Esophagus squamous epithelium (tissue), 5 donors: ENCODE measurements at regions not wholly inside any gene's neighbourhood (a gene's known extent, or its start where the extent isn't known, plus 50 kb on each side); places are given as distances from the start of the nearest gene placed in this dataset.

Experiments
- DNase-seq: peaks from one replicate; lab custom pipeline; 2025; lab: John Stamatoyannopoulos, UW
- H3K27ac ChIP-seq, 4 donors: fragments of 200-600 bp; sonication (generic); one replicate each; pipeline ENCODE4 v1.5.1; 2016 to 2019; ENCODE audit warnings: mild to moderate bottlenecking in 1 of 4
- H3K27me3 ChIP-seq, 4 donors: fragments of 200-600 bp; sonication (generic); 1 replicate in 3 of 4; 2 replicates in 1 of 4; pipeline versions ENCODE4 v1.5.1 to v1.6.0; 2017 to 2021; ENCODE audit warnings: antibody characterized with exemption in 1 of 4
- H3K36me3 ChIP-seq, 3 donors: fragments of 200-600 bp; sonication (generic); one replicate each; pipeline ENCODE4 v1.5.1; 2016 to 2019
- H3K4me1 ChIP-seq, 3 donors: fragments of 200-600 bp; sonication (generic); one replicate each; pipeline ENCODE4 v1.5.1; 2017 to 2019
- H3K4me3 ChIP-seq, 4 donors: fragments of 200-600 bp; sonication (generic); 1 replicate in 3 of 4; 2 replicates in 1 of 4; pipeline ENCODE4 v1.5.1; 2016 to 2019; ENCODE audit warnings: mild to moderate bottlenecking in 2 of 4, moderate library complexity in 1 of 4
- H3K9me3 ChIP-seq, 3 donors: fragments of 200-600 bp; sonication (generic); one replicate each; pipeline ENCODE4 v1.5.1; 2016 to 2019
- POLR2A ChIP-seq, 4 donors: fragments of 450-650 bp; IDR thresholded peaks; one replicate each; pipeline ENCODE4 v1.6.1; 2017; ENCODE audit warnings: antibody characterized with exemption in 4 of 4, mild to moderate bottlenecking in 4 of 4, moderate library complexity in 3 of 4
- WGBS, 2 donors: methylation state at CpG; one replicate each; pipeline ENCODE4 v1.1.5; 2018; 5-methylcytosine and 5-hydroxymethylcytosine counted together
- intact Hi-C: fragments of 100-400 bp; cut with DNase I; formaldehyde crosslinking; loops from one replicate; pipeline ENCODE4 v1.15.0; 2022
- TF ChIP-seq, protein P1 (sequence below), 6 experiments: fragments of 450-650 bp in 4 of 6; fragments of 200-600 bp in 2 of 6; sonication (generic) in 2 of 6; IDR thresholded peaks; one replicate each; pipeline ENCODE4 v1.5.1; 2016 to 2019; ENCODE audit warnings: antibody characterized with exemption in 6 of 6, mild to moderate bottlenecking in 4 of 6, moderate library complexity in 4 of 6
- donor health status: DM: yes; HTN: yes; CAD: no.

GRCh38 chr12:102708108-102708507 is 208.9 kb downstream of the PAH start:
- DNase-seq, result no peak
- no peak overlapping the region for H3K27ac ChIP-seq
- WGBS, 2 donors, result 35 to 78% methylated on average over 3 of the region's 3 CpGs
- no peak overlapping the region for H3K4me3 ChIP-seq
- H3K4me1 ChIP-seq, result no peaks in the 10 kb centered on the region
- intact Hi-C loops, result no loop called here
- no peaks in the 10 kb centered on the region for H3K9me3 ChIP-seq
- no peaks in the 10 kb centered on the region for H3K27me3 ChIP-seq
- no peak for TF ChIP-seq POLR2A (IDR thresholded peaks at IDR 0.05)
- TF ChIP-seq, protein P1, sequence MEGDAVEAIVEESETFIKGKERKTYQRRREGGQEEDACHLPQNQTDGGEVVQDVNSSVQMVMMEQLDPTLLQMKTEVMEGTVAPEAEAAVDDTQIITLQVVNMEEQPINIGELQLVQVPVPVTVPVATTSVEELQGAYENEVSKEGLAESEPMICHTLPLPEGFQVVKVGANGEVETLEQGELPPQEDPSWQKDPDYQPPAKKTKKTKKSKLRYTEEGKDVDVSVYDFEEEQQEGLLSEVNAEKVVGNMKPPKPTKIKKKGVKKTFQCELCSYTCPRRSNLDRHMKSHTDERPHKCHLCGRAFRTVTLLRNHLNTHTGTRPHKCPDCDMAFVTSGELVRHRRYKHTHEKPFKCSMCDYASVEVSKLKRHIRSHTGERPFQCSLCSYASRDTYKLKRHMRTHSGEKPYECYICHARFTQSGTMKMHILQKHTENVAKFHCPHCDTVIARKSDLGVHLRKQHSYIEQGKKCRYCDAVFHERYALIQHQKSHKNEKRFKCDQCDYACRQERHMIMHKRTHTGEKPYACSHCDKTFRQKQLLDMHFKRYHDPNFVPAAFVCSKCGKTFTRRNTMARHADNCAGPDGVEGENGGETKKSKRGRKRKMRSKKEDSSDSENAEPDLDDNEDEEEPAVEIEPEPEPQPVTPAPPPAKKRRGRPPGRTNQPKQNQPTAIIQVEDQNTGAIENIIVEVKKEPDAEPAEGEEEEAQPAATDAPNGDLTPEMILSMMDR (IDR thresholded peaks at IDR 0.05), result no peak
- H3K36me3 ChIP-seq, result no peaks in the 10 kb centered on the region

GRCh38 chr12:102702447-102703114 is 214.5 kb downstream of the PAH start:
- H3K27ac ChIP-seq, result no peak overlapping the region
- no peaks in the 10 kb centered on the region for H3K4me1 ChIP-seq
- no peak overlapping the region for H3K4me3 ChIP-seq
- no peak for DNase-seq
- no peak for TF ChIP-seq POLR2A (IDR thresholded peaks at IDR 0.05)
- TF ChIP-seq, protein P1 (IDR thresholded peaks at IDR 0.05), result peak; percentile 49 to 61 (median 54)
- intact Hi-C loops, result no loop called here
- H3K36me3 ChIP-seq, result no peaks in the 10 kb centered on the region
- H3K9me3 ChIP-seq, result no peaks in the 10 kb centered on the region
- no peaks in the 10 kb centered on the region for H3K27me3 ChIP-seq
- 38 to 49% methylated on average over 6 of the region's 6 CpGs for WGBS, 2 donors

- no peak overlapping the region for H3K4me3 ChIP-seq
- no peak for TF ChIP-seq POLR2A (IDR thresholded peaks at IDR 0.05)
- TF ChIP-seq, protein P1 (IDR thresholded peaks at IDR 0.05), result no peak
- intact Hi-C loops, result no loop called here
These were observed 215.7 kb upstream of the IGF1 start for GRCh38 chr12:102696045-102696444.

DNA sequence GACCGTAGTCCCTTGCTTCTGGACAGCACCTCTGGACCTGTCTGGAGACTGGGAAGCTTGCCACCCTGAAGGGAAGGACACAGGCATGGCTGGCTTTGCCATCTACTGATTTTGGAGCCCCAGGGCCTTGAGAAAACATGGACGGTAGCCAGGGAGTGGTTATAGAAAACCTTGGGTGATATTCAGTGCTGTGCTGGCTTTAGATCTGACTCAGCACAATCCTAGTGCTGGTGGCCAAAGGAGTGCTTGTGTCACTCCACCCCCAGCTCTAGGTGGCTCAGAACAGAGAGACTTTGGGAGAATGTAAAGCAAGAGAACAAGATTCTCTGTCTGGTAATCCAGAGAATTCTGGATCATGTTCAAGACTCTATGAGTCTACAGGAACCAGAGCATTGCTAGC is 214.5 kb upstream of the IGF1 start:
- intact Hi-C loops, result no loop called here
- no peak overlapping the region for H3K27ac ChIP-seq
- TF ChIP-seq POLR2A (IDR thresholded peaks at IDR 0.05), result no peak
- TF ChIP-seq, protein P1 (IDR thresholded peaks at IDR 0.05), result no peak
- no peak overlapping the region for H3K4me3 ChIP-seq
- DNase-seq, result no peak
- no peaks in the 10 kb centered on the region for H3K36me3 ChIP-seq
- 72 to 75% methylated on average over 1 to 2 of the region's 2 CpGs for WGBS, 2 donors
- H3K9me3 ChIP-seq, result no peaks in the 10 kb centered on the region
- no peaks in the 10 kb centered on the region for H3K27me3 ChIP-seq
- no peaks in the 10 kb centered on the region for H3K4me1 ChIP-seq

More at GRCh38 chr12:102696045-102696444, 215.7 kb upstream of the IGF1 start:
- no peak for DNase-seq
- H3K36me3 ChIP-seq, result no peaks in the 10 kb centered on the region
- no peaks in the 10 kb centered on the region for H3K9me3 ChIP-seq
- no peaks in the 10 kb centered on the region for H3K4me1 ChIP-seq
- H3K27ac ChIP-seq, result no peak overlapping the region
- no peaks in the 10 kb centered on the region for H3K27me3 ChIP-seq

GRCh38 chr12:102691773-102692555 is 211.6 kb upstream of the IGF1 start:
- TF ChIP-seq POLR2A (IDR thresholded peaks at IDR 0.05), result no peak
- TF ChIP-seq, protein P1 (IDR thresholded peaks at IDR 0.05), result no peak
- Histone ChIP-seq H3K27ac (no peak overlapping the region), H3K4me1 (no peaks in the 10 kb centered on the region), H3K36me3 (no peaks in the 10 kb centered on the region), H3K9me3 (no peaks in the 10 kb centered on the region), H3K4me3 (no peak overlapping the region), H3K27me3 (no peaks in the 10 kb centered on the region)
- intact Hi-C loops, result no loop called here
- DNase-seq, result no peak
- WGBS, 2 donors, result 23 to 29% methylated on average over 1 of the region's 1 CpG
